NCI-H446 treated with DMSO at 0.1 percent for 48 hours (cell line): ENCODE measurements at regions not wholly inside any gene's neighbourhood (a gene's known extent, or its start where the extent isn't known, plus 50 kb on each side); places are given as distances from the start of the nearest gene placed in this dataset.

ENCODE experiments used
- DNase-seq: peaks from one replicate; lab custom pipeline; 2025; lab: John Stamatoyannopoulos, UW

DNA sequence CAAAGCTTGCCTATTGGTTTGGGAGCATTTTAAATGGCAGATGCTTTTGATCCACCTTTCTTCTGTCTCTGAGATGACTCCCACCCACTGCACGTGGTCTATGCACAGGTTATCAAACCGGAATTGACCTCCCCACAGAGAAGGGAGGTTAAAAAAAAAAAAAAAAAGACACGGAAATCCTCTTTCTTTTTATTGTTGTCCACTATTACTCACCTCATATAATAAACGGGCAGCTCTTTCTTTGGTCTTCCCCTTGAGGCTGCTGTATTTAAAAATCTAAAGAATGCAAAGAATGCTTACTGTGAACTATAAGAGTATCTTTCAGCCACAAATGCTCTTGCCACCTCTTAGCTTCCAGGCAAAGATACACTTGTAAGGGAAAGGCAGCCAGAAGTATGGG, 329.7 kb downstream of the NDFIP2 start:
- no peak for DNase-seq

DNA sequence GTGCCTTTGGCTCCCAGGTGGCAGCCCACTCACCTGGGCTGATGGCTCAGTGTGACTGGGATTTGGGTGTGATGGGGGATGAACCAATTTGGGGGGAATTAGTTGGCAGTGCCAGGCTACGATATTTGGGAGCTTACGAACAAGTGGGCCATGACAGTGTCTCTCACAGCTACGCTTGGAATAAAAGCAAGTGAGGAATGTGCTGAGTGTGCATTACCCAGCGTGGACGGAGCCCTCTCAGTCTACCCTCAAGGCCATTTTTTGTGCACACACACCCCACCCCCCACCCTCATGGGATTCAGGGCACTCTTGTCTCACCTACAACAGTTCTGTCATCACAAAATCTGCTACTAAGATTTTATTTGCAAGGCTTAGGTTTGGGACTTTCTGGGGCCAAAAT, 329.1 kb downstream of the NDFIP2 start:
- DNase-seq: no peak

DNA sequence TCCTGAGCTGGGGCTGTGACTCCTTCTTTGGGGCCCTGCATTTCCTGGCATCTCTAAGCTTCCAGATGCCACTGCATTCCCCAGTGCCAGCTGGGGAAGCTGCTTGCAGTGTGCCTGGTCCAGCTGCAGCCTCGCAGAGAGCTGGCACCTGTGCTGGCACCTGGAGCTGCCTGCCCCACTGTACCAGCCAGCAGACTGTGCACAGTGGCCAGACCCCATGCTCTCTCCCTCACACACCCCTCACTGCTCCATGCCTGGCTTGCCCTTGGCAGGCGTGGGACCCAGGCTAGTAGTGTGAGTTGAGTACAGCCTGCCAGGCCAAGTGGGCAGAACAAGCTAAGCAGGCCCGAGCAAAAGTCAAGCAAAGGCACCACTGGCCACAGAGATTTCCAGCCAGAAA, 327.5 kb downstream of the NDFIP2 start:
- DNase-seq: no peak

DNA sequence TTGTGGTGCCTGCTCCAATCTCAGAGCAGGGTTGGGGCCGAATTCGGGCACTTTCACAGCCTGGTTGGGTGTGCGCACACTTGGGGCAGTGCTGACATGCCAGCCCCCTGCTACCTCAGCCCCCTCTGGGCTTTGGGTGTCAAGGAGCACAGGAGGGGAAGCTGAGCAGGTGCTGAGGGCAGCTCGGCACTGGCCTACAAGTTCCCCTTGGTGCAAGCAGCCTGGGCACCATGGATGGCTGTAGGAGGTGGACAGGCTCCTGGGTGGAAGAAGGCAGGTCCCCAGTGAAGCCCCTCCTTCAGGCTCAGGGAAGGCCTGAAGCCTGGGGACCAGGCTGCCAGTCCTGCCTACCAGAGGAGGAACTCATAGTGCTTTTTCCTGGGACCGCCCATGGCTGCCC, 326.6 kb downstream of the NDFIP2 start:
- no peak for DNase-seq

DNA sequence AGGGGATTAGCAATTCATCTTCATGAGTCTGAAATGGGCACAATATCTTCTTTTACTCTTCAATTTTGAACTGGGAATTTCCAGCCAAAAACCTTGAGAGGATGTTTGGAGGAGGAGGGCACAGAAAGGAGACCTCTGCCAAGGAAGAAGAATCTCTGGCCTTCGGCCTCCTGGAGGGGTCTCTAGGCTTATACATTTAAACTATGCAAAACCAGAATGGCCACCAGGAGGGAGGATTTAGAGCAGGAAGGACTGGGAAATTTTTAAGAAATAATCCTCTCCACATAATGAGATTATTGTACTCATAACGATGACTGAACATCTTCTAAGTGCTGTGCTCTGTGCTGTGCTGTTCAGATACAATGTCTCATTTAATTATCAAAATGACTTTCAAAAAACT, 325.9 kb downstream of the NDFIP2 start:
- DNase-seq: no peak

DNA sequence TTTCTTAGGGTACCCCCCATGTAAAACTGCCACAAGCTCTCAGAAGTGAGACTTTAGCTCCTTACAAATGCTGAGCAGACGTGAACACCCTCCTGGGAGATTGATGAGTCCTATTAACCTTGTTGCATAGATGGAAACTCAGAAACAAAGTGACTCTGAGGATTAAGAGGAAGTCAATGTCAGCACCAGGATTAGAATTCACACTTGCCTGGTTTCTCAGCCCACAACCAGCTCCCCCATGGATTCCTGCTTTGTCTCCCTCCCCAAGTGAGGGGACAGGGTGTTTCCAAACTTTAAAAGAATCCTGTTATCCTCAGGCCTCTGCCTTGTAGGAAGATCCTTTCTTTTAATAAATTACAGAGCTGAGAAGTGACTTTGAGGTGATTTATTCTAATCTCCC, 324.4 kb downstream of the NDFIP2 start:
- no peak for DNase-seq

DNA sequence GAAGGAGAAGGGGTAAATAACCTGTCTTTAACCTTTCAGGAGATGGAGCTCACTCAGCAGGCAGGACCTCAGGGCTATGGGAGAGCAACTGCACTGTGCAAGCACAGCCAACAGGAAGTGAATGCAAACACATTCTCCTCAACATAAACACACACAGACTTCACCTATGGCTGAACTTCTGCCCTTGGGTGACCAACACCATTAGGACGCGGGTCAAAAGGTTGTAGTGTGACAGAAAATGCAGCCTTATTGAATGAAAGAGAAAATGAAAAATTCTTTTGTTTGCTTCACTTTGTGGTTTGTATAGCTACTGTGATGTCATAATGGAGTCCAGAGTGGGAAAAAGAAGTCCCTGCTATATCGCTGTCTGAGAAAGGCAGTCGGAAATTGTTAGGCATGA, 323.0 kb downstream of the NDFIP2 start:
- DNase-seq: no peak

DNA sequence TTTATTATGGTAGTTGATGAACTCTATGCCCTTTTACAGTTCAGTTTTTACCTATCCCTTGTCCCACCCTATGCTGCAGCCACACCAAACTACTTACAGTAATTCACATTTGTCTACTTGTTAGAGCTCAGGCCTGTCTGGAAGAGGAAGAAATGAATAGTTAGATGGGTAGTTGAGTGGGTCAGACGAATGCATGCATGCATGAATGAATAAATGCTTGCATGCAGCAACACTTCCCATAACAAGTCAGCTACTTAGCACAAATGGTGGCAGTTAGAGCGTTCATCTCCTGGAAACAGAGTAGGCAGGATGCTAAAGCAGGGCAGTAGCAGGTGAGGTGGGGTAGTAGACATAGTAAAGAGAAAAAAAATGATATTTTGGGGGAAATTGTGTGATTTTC, 322.3 kb downstream of the NDFIP2 start:
- DNase-seq: no peak

DNA sequence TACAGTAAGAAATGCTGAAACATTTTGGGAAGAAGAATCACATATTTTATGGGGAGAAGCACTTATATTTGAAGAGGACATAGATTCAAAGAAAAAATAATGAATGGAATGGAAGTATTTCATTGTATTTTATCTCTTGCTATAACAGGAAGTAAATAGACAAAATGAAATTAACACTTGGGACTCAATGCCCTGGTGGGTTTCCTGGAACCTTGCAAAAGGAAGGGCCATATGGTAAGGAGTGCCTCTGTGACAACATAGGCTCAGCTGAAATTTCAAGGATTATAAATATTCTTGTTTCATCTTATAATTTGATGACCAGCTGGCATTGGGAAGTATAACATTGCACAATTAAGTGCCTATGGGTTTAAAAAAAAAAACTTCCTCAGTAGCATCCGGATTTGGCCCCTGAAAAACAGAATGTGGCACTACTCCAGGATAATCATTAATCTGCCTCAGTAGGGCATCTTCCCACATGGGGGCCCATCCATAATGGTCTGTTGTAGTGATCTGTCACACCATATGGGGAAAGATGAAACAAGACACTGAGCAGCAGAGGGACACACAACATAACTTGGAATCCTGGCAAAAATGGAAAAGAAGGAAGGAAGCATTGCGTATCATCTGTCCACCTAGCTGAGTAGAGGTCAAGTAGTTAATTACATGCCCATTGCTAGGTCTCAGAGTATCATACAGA, 321.6 kb downstream of the NDFIP2 start:
- peak; percentile 32 for DNase-seq

DNA sequence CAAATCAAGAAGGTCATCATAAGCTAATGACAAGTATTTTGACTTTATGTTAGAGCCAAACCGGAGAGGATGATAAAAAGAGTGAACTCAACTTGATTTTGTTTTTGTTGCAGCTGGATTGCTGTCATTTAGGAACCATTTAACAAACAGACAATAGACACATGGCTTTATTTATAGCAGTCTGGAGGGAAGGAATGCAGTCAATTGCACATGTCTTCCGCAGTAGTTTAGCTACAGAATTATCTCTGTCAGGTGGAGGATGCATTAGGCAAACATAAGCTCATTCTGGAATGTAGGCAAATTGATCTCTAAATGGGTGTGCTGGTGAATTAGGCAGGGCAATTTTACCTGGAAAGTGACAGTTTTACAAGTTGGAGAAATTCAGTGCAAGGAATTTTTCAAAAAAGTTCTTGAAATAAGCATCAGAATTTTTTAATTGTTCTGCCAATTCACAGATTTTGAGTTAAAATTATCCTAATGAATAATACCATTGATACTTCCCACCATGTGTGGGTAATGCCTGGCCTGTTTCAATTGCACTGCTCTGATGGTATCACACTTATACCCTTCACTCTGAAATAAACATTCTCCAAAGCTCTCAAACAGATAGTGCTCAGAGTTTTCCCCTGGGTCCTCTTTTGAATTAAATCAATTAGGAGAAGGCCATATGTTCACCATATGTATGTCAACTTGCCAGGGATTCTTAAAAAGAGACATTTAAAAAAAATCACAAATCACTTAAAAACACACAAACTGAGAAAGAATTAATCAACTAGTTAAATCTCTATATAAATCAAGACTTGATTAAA, 318.3 kb downstream of the NDFIP2 start:
- DNase-seq: peak; percentile 0

DNA sequence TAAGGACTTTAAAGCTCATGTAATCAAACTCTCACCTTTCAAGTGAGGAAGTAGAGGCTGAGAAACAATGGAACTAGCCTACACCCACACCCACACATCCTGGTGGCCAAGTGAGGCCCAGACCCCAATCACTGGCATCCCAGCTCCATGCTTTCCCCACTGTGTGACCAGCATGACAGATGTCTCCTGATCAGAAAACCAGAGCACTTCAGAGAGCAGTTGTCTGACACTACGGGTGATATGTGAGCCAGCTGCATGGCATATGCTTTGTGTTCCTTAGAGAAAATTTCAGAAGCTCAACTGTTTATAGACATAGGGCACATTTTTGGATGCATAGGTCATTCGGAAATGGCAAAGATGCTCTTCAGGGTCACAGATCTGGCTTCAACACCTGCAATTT, 315.2 kb downstream of the NDFIP2 start:
- no peak for DNase-seq

DNA sequence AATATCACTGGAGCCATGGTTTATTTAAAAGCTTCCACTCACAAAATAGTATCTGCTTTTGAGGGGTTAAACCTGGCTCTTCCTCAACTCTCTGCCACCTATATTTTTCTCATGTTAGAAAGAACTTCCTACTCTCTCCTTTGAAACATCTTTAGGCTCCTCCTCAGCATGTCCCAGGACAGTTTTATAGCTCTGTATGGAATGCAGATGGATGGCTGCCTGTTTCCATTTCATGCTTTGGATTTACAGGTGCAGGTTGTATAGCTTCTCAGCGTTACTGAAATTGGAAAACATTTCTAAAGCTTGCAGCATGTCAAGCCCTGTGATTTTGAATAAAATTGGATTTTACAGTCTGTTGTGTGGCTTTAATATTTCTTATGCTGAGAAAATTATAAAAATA, 314.0 kb downstream of the NDFIP2 start:
- no peak for DNase-seq

DNA sequence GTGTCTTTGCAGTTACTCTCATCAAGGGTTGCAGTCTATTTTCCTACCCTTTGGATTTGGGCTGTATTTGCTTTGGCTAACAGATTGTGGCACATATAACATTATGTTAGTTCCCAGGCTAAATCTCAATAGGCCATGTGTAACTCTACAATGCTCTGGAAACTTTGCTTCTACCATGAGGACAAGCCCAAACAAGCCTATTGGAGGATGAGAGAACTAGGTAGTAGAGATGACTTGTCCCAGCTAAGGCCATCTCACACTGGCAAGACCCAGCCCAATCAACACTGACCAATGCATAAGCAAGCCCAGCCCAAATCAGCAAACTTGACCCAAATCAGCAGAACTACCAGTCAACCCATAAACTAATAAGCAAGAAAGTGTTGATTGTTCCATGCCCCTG, 311.8 kb downstream of the NDFIP2 start:
- DNase-seq: no peak

DNA sequence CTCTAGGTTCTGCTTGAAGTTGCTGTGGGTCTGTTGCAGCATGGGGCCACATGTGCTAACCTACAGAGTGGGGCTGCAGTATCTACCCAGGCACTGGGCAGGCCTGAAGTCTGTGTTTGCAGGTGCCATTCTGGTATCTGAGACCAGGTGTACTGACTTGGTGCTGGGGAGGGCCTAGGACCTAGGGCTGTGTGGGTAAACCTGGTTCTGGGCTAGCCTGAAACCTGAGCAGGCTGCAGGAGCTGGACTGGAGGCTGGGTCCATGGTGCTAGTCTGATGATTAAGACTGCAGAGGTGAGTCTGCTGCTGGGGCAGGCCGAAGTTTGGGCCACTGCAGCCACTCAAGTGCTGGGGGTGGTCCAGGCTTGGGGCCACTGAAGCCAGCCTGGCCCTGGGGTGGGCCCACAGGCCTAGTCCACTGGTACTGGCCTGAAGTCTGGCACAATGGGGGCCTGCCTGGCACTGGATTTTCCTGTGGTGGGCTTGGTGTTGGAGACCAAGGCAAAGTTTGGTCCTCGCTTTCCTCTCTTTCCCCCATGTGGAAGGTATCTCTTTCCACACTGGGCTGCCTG, 310.6 kb downstream of the NDFIP2 start:
- DNase-seq: no peak

DNA sequence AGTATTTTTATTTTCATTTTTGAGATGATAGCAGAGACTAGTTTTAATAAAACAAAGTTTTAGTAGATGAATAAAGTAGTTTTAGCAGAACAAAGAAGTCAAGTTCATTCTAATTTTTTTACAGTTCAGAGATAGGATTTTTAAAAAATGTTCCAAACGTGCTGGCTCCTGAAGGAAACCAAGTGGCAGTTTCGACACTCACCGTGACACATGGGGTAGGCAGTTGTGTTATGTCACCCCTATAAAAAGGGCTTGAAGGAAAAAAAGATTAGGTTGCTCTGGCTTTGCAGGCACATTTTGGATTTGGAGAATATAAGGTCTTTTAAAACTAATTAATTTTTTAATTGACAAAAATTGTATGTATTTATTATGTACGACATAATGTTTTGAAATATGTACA, 305.2 kb downstream of the NDFIP2 start:
- DNase-seq: no peak

DNA sequence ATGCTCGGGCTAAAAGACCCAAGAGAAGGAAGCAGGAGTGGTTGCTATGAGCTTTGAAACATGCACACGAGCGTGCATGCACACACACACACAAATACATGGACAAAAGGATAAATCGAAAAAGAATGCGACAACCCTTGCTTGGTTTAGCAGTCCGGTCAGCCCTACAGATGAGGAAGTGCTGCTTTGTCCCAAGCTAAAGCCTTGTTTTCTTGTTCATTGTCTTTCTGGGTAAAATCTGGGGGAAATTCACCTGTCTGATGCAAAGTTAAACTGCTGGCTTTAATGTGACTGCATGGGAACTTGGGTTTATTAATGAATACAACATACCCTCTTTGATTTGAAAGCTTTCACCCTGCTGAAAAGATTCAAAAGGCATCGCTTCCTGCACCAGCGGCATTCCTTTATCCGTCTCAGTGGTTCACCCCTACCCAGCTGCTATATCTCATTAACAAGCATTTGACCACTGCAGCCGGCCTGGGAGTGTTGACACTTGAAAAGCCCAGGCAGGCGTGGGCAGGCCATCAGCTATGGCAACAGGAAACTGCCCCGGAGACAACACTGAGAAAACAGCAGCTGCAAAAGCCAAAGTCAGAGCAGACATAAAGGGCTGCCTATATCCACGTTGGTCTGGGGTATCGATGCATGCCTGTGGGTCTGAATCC, 301.7 kb downstream of the NDFIP2 start:
- DNase-seq: no peak

DNA sequence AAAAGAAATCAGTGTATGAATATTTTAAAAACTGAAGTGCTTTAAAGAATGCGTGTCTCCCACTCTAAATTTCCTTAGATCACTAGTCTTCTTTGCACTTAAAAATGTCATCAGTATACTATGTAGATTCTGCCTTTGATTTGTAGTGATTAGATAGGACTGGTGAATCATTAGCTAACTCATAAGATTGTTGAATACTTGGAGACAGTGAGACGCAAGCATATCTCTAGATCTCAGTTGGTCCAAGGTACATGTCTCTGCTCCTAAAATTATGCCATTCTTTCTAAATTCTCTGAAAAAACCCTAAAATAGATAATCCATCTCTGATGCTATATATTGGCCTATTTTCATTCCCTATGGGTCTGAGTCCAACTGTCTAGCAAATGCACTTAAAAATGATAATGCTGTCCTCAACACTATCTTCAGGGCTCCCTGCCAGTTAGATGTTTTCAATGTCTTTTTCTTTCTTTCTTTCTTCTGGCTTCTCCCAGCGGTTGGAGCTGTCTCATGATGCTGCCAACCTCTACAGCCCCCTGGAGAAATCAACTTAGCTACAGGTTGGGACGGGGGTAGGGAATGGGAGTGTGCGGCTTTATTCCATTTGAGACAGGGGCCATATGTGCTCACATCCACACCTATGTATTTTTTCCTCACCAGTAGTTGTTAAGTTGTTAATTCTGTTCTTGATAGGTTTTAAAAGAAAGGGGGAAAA, 301.0 kb downstream of the NDFIP2 start:
- no peak for DNase-seq

DNA sequence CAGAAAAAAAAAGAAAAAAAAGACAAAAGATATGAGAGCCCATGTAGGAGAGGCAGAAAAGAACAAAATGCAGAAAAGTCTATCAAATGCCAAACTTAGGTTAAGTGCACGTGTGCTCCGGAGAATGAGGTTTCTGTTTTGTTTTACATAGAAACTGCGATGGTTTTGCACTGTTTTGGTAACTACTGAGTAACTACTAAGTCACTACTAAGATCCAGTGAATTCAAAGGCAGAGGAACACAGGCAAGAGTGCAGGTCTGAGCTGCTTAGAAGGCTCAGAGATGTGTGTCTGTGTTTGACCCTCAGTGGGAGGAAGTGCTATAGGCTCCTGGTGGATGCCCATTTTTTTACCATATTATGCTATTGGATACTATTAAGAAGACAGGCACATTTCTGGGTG, 299.3 kb downstream of the NDFIP2 start:
- no peak for DNase-seq

DNA sequence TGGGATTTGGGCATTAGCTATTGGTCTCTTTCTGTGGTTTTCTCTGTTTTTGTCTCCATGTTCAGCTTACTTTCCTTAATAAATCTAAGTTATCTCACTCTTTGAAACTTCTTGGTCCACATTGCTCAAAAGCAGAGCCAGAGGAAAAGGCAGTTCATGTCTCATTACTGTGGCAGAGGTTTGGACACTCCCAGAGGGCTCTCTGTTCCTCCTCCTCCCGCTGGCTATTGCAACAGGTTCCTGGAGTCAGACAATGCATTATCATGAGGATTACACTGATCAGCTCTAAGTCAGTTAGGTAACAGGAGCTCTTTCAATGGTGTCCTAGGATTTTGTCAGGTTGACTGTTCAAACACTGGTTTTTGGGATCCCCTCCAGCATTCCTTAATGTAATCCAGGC, 298.8 kb downstream of the NDFIP2 start:
- no peak for DNase-seq

DNA sequence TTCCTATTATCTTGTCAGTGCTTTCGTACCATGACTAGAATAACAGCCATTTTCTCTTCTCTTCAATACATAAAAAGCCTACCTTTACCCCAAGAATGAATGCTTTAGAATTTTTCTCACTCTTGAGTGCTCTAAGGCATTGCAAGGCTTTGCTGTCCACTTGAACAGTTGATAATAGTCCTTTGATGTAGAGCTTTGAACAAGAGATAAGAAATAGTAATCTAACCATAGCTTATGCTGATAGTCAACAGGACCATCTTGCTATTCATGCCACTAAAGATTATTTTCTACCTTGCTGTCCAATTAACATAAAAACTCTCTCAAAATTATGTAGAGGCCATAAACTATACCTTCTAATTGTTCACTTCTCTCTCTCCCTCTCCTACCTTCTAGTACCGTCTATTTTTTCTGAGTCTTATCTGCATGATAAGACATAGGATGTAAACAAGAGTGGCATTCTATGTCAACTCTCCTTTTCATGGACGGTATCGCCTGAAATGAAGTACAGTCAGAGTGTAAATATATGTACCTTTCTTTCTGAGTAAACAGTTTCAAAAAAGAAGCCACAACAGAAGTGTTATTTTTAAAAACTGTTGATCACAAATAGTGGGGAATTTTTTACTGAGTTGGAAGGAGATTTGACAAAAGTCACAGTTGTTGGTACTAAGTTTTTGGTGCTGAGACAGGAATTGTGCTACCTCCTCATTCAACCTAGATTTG, 297.9 kb downstream of the NDFIP2 start:
- no peak for DNase-seq

DNA sequence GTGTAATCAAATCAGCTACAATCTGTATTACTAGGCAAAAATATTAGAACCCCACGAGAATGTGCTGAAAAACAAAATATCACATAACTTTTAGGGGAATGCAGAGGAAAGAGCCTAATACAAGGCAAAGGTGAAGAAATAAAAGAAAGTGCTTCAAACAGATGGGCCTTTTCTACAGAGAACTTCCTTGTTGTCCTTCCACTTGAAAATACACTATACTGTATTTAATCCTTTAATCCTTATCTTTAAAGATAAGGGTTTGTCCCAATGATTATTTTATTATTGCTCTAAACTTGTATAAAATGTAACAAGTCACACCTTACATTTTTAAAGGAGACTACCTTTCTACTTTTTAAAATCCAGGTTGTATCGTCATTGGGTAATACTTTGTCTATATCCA, 296.5 kb downstream of the NDFIP2 start:
- DNase-seq: no peak
